OCI-LY1 (cell line): ENCODE measurements at regions not wholly inside any gene's neighbourhood (a gene's known extent, or its start where the extent isn't known, plus 50 kb on each side); places are given as distances from the start of the nearest gene placed in this dataset.

ENCODE experiments used
- H2AFZ ChIP-seq: fragments of 200-600 bp; sonication (generic), shearing (Covaris generic); 2 replicates; pipeline ENCODE4 v1.6.0; 2014; ENCODE audit warnings: antibody characterized with exemption, mild to moderate bottlenecking, low read length
- H3F3A ChIP-seq: fragments of 200-600 bp; sonication (generic), shearing (Covaris generic); 2 replicates; pipeline ENCODE4 v1.6.0; 2014; ENCODE audit warnings: mild to moderate bottlenecking, antibody characterized with exemption, low read length, moderate library complexity; ENCODE audit not compliant: insufficient read depth
- H3K27ac ChIP-seq: fragments of 200-600 bp; sonication (generic); 2 replicates; pipeline ENCODE4 v1.5.1; 2014; ENCODE audit warnings: low read length, mixed run types, mild to moderate bottlenecking, low read depth; ENCODE audit not compliant: poor library complexity, severe bottlenecking
- H3K27me3 ChIP-seq: fragments of 200-600 bp; sonication (generic); 2 replicates; pipeline ENCODE4 v1.6.0; 2014; ENCODE audit warnings: antibody characterized with exemption, mild to moderate bottlenecking, low read length, moderate library complexity; ENCODE audit not compliant: insufficient read depth
- H3K36me3 ChIP-seq: fragments of 200-600 bp; sonication (generic); 2 replicates; pipeline ENCODE4 v1.6.1; 2014; ENCODE audit warnings: mild to moderate bottlenecking, antibody characterized with exemption, low read length, moderate library complexity, mixed read lengths; ENCODE audit not compliant: insufficient read depth
- H3K4me1 ChIP-seq: fragments of 200-600 bp; sonication (generic); 2 replicates; pipeline ENCODE4 v1.5.1; 2014; ENCODE audit warnings: mild to moderate bottlenecking, low read length, moderate library complexity; ENCODE audit not compliant: insufficient read depth, severe bottlenecking
- H3K4me2 ChIP-seq: fragments of 200-600 bp; sonication (generic), shearing (Covaris generic); 2 replicates; pipeline ENCODE4 v1.6.1; 2014; ENCODE audit warnings: low read length
- H3K4me3 ChIP-seq: fragments of 200-600 bp; sonication (generic); 2 replicates; pipeline ENCODE4 v1.5.1; 2014; ENCODE audit warnings: low read length, low read depth, mild to moderate bottlenecking, mixed read lengths; ENCODE audit not compliant: poor library complexity, severe bottlenecking
- H3K79me2 ChIP-seq: fragments of 200-600 bp; shearing (Covaris generic); 2 replicates; pipeline ENCODE4 v1.6.1; 2016; ENCODE audit warnings: mixed run types, low read length, mixed read lengths; ENCODE audit not compliant: insufficient read depth
- H3K9ac ChIP-seq: fragments of 200-600 bp; sonication (generic), shearing (Covaris generic); 2 replicates; pipeline ENCODE4 v1.6.1; 2014; ENCODE audit warnings: mild to moderate bottlenecking, low read length, mixed read lengths
- H3K9me2 ChIP-seq: fragments of 200-600 bp; sonication (generic), shearing (Covaris generic); 2 replicates; pipeline ENCODE4 v1.6.1; 2014; ENCODE audit warnings: low read depth, mild to moderate bottlenecking, low read length, mixed read lengths
- H3K9me3 ChIP-seq: fragments of 200-600 bp; shearing (Covaris generic); 2 replicates; pipeline ENCODE4 v1.6.1; 2014; ENCODE audit warnings: low read length, mixed read lengths
- H4K20me1 ChIP-seq: fragments of 200-600 bp; sonication (generic), shearing (Covaris generic); 2 replicates; pipeline ENCODE4 v1.6.0; 2016; ENCODE audit warnings: mild to moderate bottlenecking, low read length; ENCODE audit not compliant: insufficient read depth
- CTCF ChIP-seq: fragments of 200-600 bp; sonication (generic), shearing (Covaris generic); IDR thresholded peaks from 2 replicates; pipeline ENCODE4 v1.5.1; 2017; ENCODE audit warnings: mild to moderate bottlenecking, antibody characterized with exemption, low read length, moderate library complexity, mixed read lengths
- EZH2 ChIP-seq: fragments of 200-600 bp; sonication (generic), shearing (Covaris generic); IDR thresholded peaks from 2 replicates; pipeline ENCODE4 v1.8.0; 2017; ENCODE audit warnings: borderline replicate concordance, mixed run types, mild to moderate bottlenecking, antibody characterized with exemption, low read length, moderate library complexity, mixed read lengths

- Histone ChIP-seq H3K4me1 (no peaks in the 10 kb centered on the region), H4K20me1 (no peaks in the 10 kb centered on the region), H3K36me3 (no peaks in the 10 kb centered on the region)
These were observed 368.3 kb downstream of the SHANK2 start for GRCh38 chr11:70883973-70884623.

GRCh38 chr11:70885281-70886231 is 366.8 kb downstream of the SHANK2 start:
- no peaks in the 10 kb centered on the region for H3F3A ChIP-seq
- H3K9ac ChIP-seq, result no peak overlapping the region
- TF ChIP-seq EZH2 (no peak), CTCF (no peak)
- H4K20me1 ChIP-seq, result no peaks in the 10 kb centered on the region
- no peaks in the 10 kb centered on the region for H3K9me3 ChIP-seq
- H3K27ac ChIP-seq, result no peak overlapping the region
- no peaks in the 10 kb centered on the region for H3K36me3 ChIP-seq
- H3K27me3 ChIP-seq, result no peaks in the 10 kb centered on the region
- H3K79me2 ChIP-seq, result no peaks in the 10 kb centered on the region
- no peaks in the 10 kb centered on the region for H3K4me1 ChIP-seq
- no peaks in the 10 kb centered on the region for H3K9me2 ChIP-seq
- no peak overlapping the region for H3K4me3 ChIP-seq
- no peak overlapping the region for H3K4me2 ChIP-seq
- H2AFZ ChIP-seq, result no peak overlapping the region

More at GRCh38 chr11:70883973-70884623, 368.3 kb downstream of the SHANK2 start:
- Histone ChIP-seq H3K4me3 (no peak overlapping the region), H3K9me3 (no peaks in the 10 kb centered on the region), H3K4me2 (no peak overlapping the region), H3K27me3 (no peaks in the 10 kb centered on the region), H3K9ac (no peak overlapping the region), H3K27ac (no peak overlapping the region), H2AFZ (no peak overlapping the region), H3K9me2 (no peaks in the 10 kb centered on the region), H3F3A (no peaks in the 10 kb centered on the region), H3K79me2 (no peaks in the 10 kb centered on the region)
- TF ChIP-seq EZH2 (no peak), CTCF (no peak)

GRCh38 chr11:70886256-70886655 is 366.1 kb downstream of the SHANK2 start:
- H3F3A ChIP-seq, result no peaks in the 10 kb centered on the region
- no peak overlapping the region for H2AFZ ChIP-seq
- H3K27me3 ChIP-seq, result no peaks in the 10 kb centered on the region

More at GRCh38 chr11:70886256-70886655, 366.1 kb downstream of the SHANK2 start:
- Histone ChIP-seq H3K9me3 (no peaks in the 10 kb centered on the region), H3K4me2 (no peak overlapping the region), H3K4me3 (no peak overlapping the region), H3K79me2 (no peaks in the 10 kb centered on the region), H3K9ac (no peak overlapping the region), H3K9me2 (no peaks in the 10 kb centered on the region), H3K36me3 (no peaks in the 10 kb centered on the region), H3K27ac (no peak overlapping the region), H4K20me1 (no peaks in the 10 kb centered on the region), H3K4me1 (no peaks in the 10 kb centered on the region)
- no peak for TF ChIP-seq EZH2
- TF ChIP-seq CTCF, result no peak
